Skeletal muscle cell (primary cell): ENCODE measurements at regions not wholly inside any gene's neighbourhood (a gene's known extent, or its start where the extent isn't known, plus 50 kb on each side); places are given as distances from the start of the nearest gene placed in this dataset.
A peak's percentile ranks its signal among the peaks of the same experiment; 100 is the strongest.

ENCODE experiments used
- DNase-seq: peaks from one replicate; pipeline ENCODE4 v3.0.0-alpha.2; 2010; ENCODE audit warnings: low read depth
- H3K4me3 ChIP-seq: 2 replicates; pipeline ENCODE4 v1.5.1; 2011; ENCODE audit warnings: low read depth, mild to moderate bottlenecking, control low read depth, low read length, moderate library complexity

GRCh38 chr20:10935658-10936402 lies 262.0 kb upstream of the JAG1 start:
- no peak overlapping the region for H3K4me3 ChIP-seq
- no peak for DNase-seq

GRCh38 chr20:10936786-10937185 lies 263.0 kb upstream of the JAG1 start:
- no peak overlapping the region for H3K4me3 ChIP-seq
- no peak for DNase-seq

DNA sequence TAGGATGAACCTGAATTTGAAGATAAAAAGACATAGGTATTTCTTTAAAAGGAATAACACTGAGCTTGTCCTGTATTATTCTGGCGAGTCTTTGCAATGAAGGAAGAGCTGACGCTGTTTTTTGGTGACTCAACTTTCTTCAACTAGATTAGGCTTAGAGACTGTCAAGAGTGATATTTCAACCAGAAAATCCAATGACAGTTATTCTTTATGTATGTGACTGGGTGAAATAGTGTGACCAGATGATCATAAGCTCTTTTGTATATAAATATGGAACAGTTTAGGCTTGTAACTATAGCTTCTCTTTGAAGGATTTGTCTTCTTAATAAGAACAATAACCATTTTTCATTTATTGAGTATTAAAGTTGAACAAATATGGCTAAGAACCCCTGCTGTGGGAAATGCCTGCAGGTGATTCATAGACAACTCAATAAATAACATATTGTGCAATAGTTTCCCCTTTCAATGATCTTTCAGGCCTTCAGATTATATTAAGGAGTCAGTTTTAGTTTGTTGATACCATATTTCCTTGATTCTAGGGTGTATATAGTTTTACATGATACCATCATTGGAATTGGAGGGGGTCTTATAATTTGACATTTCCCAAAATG lies 265.6 kb upstream of the JAG1 start:
- H3K4me3 ChIP-seq, result no peak overlapping the region
- DNase-seq, result no peak

GRCh38 chr20:10940941-10941340 lies 267.1 kb upstream of the JAG1 start:
- no peak overlapping the region for H3K4me3 ChIP-seq
- DNase-seq, result no peak

DNA sequence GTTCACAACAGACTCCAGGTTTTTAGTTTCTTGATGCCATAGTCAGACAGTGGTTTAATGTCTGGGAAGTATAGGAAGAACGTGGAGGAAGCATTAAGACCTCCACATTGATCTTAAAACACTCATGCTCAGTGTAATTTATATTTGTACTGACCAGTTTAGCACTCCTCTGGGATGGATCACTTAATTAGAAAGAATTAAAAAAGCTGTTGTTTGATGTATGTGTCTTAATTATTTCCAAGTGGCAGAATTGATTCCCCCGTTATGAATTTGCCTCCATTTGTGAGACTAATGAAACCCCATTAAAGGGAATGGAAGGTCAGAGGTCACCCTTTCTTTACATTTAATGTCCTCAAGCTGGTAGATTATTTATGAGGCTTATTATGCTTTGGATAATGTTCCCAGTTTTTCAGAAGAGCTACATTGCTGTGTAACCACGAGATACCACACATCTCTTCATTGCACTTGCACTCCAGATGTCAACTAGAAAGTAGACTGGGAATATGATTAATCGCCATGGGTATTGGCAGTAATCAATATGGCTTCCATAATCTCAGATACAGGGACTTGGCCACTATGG lies 270.0 kb upstream of the JAG1 start:
- DNase-seq, result no peak

DNA sequence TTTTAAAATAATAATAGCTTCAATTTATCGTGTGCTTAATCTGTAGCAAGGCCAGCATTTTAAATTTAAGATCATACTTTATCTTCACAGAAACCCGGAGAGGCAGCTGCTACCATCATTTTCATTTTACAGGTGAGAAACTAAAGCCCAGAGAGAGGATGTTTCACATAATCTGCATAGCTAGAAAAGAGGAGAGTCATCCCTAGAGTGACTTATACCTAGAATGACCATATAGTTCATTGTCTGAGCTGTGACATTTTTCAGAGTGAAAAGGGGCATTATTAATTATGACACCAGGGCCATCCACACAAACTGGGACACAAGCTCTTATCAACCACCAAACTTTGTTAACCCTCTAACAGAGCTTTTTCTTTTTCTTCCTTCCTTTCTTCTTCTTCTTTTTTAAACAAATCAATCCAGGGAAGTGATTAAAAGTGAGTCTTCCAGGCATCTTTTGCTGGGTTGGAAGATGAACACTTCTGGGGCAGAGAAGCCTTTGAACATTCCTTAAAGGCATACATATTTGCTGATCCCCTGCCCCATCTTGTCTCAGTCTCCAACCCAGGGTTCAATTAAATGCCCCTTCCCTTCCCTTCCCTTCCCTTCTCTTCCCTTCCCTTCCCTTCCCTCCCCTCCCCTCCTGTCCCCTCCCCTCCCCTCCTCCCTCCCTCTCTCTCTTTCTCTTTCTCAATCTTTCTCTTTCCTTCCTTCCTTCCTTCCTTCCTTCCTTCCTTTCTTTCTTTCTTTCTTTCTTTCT lies 272.5 kb upstream of the JAG1 start:
- no peak overlapping the region for H3K4me3 ChIP-seq
- no peak for DNase-seq

More for the DNA sequence above, 270.0 kb upstream of the JAG1 start:
- no peak overlapping the region for H3K4me3 ChIP-seq

DNA sequence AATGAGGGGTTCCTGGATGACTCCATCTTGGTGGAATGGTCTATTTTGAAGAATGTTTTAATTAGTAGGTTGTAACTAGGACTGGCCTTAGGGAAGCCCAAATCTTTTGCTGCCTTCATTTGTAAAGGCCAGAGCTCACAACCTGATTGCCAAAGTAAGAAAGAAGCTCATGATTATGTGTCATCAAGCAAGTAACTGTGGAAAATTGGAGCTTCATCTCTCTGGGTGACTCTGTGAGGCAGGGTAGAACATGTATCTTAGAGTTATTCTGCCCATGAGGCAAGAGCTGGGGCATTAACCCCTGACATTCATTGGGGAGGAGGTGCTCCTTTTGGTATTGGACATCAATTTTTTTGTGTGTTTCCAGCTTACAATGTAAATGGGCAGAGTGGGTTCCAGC lies 273.9 kb upstream of the JAG1 start:
- no peak for DNase-seq
- H3K4me3 ChIP-seq, result no peak overlapping the region

DNA sequence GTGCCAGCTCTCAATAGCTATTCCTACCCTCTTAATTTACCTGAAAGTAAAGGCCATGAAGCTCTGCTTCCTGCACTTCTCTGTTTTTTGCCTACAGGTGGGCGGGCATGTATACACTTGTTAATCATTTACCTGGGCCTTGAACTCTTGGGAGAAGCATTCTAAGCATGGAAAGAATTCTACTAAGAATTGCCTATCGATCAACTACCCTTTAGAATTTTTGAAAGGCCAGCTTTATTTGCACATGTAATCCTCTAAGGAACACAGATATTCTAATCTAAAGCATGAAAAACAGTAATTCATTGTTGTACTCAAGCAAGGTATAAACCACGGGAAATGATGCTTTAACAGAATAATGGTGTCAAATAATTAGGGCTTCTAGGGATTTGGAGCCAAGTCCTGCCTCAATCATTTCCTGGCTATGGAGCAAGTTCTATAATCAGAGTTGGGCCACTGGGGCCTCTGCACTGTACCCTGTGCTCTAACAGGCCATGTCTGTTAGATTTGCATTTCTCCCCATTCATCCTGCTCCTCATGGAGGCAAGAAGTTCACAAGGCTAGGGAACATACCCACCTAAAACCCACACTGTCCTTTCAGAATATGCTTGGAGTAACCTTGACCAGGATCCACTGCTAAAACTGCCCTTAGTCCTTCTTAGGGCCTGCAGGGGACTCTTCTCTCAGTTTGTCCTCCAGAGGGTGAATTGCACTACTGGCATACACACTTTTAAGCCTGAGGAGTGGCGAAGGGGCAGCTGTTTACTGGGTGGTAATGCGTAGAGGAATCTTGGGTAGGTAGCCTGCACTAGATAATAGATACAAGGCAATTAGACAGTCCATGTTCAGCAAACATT lies 276.4 kb upstream of the JAG1 start:
- H3K4me3 ChIP-seq, result no peak overlapping the region
- DNase-seq, result no peak

DNA sequence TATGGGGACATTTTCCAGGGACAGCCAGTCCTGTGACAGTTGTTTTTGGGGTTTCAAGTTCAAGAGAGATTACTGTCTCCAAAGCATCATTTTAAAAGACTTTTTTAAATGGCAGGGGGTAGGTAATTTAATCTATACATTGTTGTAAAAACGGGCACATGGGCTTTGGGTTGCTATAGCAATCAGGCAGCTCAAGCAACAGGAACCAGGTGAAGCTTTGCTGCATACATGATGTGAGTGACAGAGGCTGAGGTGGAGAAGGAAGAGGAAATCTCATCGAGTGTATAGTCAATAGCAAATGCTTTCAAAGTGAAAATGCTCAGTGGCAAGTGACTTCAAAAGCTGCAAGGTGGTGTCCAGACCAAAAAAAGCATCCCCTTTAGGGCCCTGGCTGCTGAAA lies 277.4 kb upstream of the JAG1 start:
- no peak overlapping the region for H3K4me3 ChIP-seq
- no peak for DNase-seq

DNA sequence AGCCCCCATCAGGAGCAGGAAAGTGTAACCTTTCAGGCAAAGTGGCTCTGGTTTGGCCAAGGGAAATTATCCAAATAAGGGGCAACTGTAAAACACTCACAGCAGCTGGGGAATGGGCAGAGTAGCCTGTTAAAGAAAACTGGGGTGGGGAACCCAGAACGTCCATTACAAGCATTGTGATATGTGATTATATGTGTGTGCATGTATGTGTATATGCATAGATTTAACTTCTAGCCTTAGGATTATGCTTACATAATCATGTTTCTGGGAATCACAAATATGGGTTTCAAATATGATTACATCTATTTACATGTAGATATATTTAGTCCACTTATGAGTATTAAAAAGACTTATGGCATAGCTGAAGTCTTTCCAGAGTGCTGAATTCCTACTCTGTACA lies 278.1 kb upstream of the JAG1 start:
- DNase-seq, result no peak
- H3K4me3 ChIP-seq, result no peak overlapping the region

GRCh38 chr20:10953437-10953836 lies 279.6 kb upstream of the JAG1 start:
- DNase-seq, result no peak
- H3K4me3 ChIP-seq, result no peak overlapping the region

- no peak for DNase-seq
- no peak overlapping the region for H3K4me3 ChIP-seq
Measured at GRCh38 chr20:10954137-10954840, 280.5 kb upstream of the JAG1 start.

DNA sequence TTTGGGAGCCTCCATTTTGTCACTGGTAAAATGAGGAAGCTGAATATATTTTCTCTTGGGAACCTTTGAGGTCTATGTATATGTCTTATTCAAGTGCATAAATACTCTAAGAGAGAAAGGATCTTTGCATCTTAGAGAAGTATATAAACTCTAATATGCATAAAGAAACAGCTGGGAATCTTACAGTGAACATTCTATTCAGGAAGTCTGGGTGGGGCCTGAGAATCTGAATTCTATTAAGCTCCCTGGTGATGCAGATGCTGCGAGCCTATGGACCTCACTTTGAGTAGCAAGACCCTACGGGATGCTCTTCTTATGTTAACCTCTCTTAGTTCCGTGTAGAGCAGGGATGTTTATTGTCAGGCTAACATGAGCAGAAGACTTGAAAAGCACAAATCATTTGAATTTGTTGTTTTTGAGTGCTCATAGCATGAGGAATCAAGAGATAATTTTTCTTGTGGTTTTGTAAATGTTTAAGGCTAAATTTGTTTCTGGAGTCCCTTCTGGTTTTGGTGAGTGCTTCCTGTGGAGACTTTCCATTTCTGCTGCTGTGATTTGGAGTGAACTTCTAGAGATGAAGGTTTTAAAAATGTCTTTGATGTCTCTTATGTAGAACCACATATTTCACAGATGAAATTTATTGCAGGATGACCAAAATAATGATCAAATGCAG lies 281.2 kb upstream of the JAG1 start:
- no peak overlapping the region for H3K4me3 ChIP-seq
- DNase-seq, result no peak

GRCh38 chr20:10958279-10958678 lies 284.5 kb upstream of the JAG1 start:
- no peak for DNase-seq
- H3K4me3 ChIP-seq, result no peak overlapping the region

DNA sequence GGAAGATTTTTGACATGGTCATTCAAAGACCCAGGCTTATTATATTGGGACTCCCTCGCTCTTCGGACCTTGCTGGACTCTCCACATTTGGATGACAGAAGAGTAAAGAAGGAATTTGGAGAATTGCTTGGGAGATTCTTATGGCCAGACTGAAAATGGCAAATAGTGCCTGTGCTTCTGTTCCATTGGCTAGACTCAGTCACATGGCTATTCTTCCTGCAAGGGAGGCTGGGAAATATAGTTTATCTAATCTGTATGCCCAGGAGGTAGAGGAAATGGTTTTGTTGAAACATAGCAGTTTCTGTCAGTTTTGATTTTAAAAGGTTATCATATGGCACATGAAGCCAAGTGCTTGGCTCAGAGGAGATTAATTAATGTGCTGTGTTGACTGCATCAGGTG lies 286.6 kb upstream of the JAG1 start:
- no peak overlapping the region for H3K4me3 ChIP-seq
- DNase-seq, result no peak

DNA sequence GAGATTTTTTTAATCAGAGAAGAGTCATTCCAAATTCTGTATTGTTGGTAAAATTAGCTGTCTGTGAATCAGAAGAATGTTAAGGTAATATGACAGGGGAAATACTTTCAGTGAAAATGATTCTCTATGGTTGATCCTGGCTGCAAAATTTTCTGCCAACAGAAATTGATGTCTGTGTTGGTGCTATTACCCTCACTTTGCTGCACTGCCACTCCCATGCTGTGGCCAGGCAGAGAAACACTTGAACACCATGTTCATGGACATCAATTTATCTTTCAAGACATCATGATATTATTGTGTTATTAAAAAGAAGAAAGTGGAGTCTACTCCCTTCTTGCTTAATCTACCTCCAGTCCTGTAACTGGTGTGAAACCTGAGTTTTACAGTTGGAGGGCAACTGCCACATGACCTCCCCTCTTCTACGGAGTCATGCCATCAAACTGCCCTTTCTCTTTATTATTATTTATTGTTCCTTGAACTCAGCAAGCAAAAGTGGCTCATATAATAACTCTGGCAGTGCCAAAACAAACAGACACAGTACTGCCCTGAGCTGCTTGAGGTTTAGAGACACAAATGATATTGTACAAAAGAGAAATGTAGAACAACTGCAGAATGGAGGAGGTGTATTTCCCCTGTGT lies 288.0 kb upstream of the JAG1 start:
- peak; percentile 23 for DNase-seq
- no peak overlapping the region for H3K4me3 ChIP-seq

- no peak overlapping the region for H3K4me3 ChIP-seq
- no peak for DNase-seq
Measured at GRCh38 chr20:10962937-10963336, 289.1 kb upstream of the JAG1 start.

DNA sequence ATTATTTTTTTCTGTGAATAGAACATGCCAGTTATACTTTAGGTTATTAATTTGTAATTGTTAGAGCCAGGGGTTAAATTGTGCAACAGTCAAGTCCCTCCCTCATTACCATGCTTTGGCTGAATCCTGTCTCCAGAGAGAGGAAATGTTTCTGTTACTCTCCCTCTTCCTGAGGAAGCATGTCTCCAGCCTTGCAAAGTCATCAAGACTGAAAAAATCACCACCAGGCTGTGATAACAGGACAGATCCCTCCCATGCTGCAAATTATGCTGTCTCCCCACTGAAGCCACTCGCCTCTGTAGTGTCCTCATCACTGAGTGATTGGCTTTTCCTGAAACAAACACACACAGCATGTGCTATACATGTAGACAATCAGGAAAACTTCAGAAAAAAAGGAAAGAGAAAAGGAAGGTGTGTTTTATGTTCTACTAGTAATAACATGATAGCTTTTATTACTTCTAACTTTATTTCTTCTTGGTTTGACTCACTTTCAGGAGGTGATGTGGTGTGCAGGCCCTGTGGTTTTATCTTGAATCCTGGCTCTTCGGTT lies 290.0 kb upstream of the JAG1 start:
- DNase-seq, result no peak
- no peak overlapping the region for H3K4me3 ChIP-seq
